T-cell (primary cell): ENCODE measurements at regions not wholly inside any gene's neighbourhood (a gene's known extent, or its start where the extent isn't known, plus 50 kb on each side); places are given as distances from the start of the nearest gene placed in this dataset.

Experiments used
- ATAC-seq, 4 experiments: fragments of 200-7000 bp in 3 of 4; fragments of 150-1000 bp in 1 of 4; cut with Tn5 transposase; replicated peaks in 1 of 4; 1 replicate in 3 of 4; 2 replicates in 1 of 4; pipeline ENCODE4 v1.10.0; 2021; ENCODE audit warnings: moderate library complexity in 3 of 4, mild to moderate bottlenecking in 2 of 4, moderate number of reproducible peaks in 1 of 4
- CTCF ChIA-PET, 2 donors: fragments of 300-600 bp; sonication (Branson Sonifier 250); formaldehyde crosslinking; loops; one replicate each; lab custom pipeline; 2022; ENCODE audit warnings: antibody characterized with exemption in 2 of 2; lab: Charles Lee
- POLR2A ChIA-PET, 2 donors: fragments of 300-600 bp; sonication (Branson Sonifier 250); formaldehyde crosslinking; loops; one replicate each; lab custom pipeline; 2022; ENCODE audit warnings: antibody characterized with exemption in 2 of 2; lab: Charles Lee
- DNase-seq, 35 experiments: peaks; one replicate each; pipeline versions ENCODE4 v3.0.0 to v3.0.0-alpha.2; 2013 to 2023
- H3K27ac ChIP-seq: one replicate; pipeline ENCODE4 v1.5.1; 2013; ENCODE audit warnings: low read length
- H3K27me3 ChIP-seq, 2 experiments: replicated peaks in 1 of 2; 1 replicate in 1 of 2; 2 replicates in 1 of 2; pipeline versions ENCODE4 v1.6.1 to v1.7.0; 2013; ENCODE audit warnings: low read length in 1 of 2, mixed read lengths in 1 of 2; ENCODE audit not compliant: control insufficient read depth in 2 of 2, insufficient read depth in 2 of 2; ENCODE audit errors: extremely low read depth in 1 of 2
- H3K36me3 ChIP-seq, 2 donors: 1 replicate in 1 of 2; 2 replicates in 1 of 2; pipeline versions ENCODE4 v1.6.1 to v1.7.0; 2013; ENCODE audit warnings: low read length in 1 of 2; ENCODE audit not compliant: control insufficient read depth in 2 of 2, insufficient read depth in 1 of 2; ENCODE audit errors: extremely low read depth in 1 of 2
- H3K4me1 ChIP-seq, 2 experiments: 1 replicate in 1 of 2; 2 replicates in 1 of 2; pipeline versions ENCODE4 v1.6.1 to v1.7.0; 2013; ENCODE audit warnings: low read length in 2 of 2, mixed read lengths in 1 of 2; ENCODE audit not compliant: insufficient read depth in 2 of 2, control insufficient read depth in 1 of 2; ENCODE audit errors: extremely low read depth in 1 of 2
- H3K4me3 ChIP-seq, 2 donors: 1 replicate in 1 of 2; 2 replicates in 1 of 2; pipeline versions ENCODE4 v1.5.1 to v1.7.0; 2013; ENCODE audit warnings: mild to moderate bottlenecking in 2 of 2, low read length in 1 of 2, moderate library complexity in 1 of 2; ENCODE audit not compliant: control insufficient read depth in 1 of 2; ENCODE audit errors: extremely low read depth in 1 of 2
- H3K9me3 ChIP-seq: 2 replicates; pipeline ENCODE4 v1.7.0; 2013
- H3K27ac Mint-ChIP-seq, 2 donors: one replicate each; pipeline ENCODE4 v1.8.0; 2020 to 2021; ENCODE audit warnings: mild to moderate bottlenecking in 2 of 2, mixed read lengths in 2 of 2
- H3K27me3 Mint-ChIP-seq, 2 donors: one replicate each; pipeline ENCODE4 v1.8.0; 2021 to 2022; ENCODE audit warnings: mixed read lengths in 2 of 2
- H3K36me3 Mint-ChIP-seq: one replicate; pipeline ENCODE4 v1.8.0; 2021; ENCODE audit warnings: mixed read lengths
- H3K4me1 Mint-ChIP-seq, 3 donors: one replicate each; pipeline ENCODE4 v1.8.0; 2020 to 2022; ENCODE audit warnings: mixed read lengths in 3 of 3, mild to moderate bottlenecking in 1 of 3
- H3K4me3 Mint-ChIP-seq, 3 donors: one replicate each; pipeline ENCODE4 v1.8.0; 2020 to 2022; ENCODE audit warnings: mild to moderate bottlenecking in 3 of 3, mixed read lengths in 3 of 3, moderate library complexity in 3 of 3
- H3K9me3 Mint-ChIP-seq, 3 donors: one replicate each; pipeline ENCODE4 v1.8.0; 2020 to 2022; ENCODE audit warnings: mixed read lengths in 3 of 3
- WGBS: methylation state at CpG from one replicate; pipeline ENCODE4 v1.1.5; 2013; ENCODE audit warnings: missing lambda C conversion rate; ENCODE audit not compliant: insufficient coverage; 5-methylcytosine and 5-hydroxymethylcytosine counted together

DNA sequence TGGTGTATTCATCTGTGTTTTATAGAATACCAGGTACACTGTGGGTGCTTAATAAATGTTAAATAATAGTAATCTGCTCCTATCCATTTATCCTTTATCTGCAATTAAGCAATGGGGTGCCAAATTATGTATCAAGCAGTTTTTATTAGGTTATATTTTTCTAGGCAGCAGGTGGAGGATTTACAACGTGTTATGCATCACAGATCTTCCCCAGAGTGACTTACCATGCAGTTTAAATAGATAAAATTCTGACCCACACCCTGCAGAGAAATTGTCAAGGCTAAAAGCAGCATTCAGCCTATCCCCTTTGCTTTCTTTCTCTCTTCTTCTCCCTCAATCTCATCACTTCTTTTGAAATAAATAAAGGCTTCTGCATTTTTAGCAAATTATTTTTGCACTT lies 306.4 kb downstream of the CXXC4 start:
- ATAC-seq = no peak
- no peaks in the 10 kb centered on the region for H3K36me3 Mint-ChIP-seq
- H3K4me3 Mint-ChIP-seq = no peak overlapping the region
- no peak overlapping the region for H3K27ac ChIP-seq
- no peaks in the 10 kb centered on the region for H3K27me3 Mint-ChIP-seq
- no peaks in the 10 kb centered on the region for H3K4me1 Mint-ChIP-seq
- no peak overlapping the region for H3K4me3 ChIP-seq
- H3K27me3 ChIP-seq = no peaks in the 10 kb centered on the region
- WGBS = 0% methylated on average over 1 of the region's 1 CpG
- ChIA-PET CTCF (no interaction called here), POLR2A (no interaction called here)
- DNase-seq = no peak
- H3K9me3 Mint-ChIP-seq = peaks cover 0 to 8% (median 2%) of the 10 kb centered on the region in 3 donors
- no peaks in the 10 kb centered on the region for H3K4me1 ChIP-seq
- no peaks in the 10 kb centered on the region for H3K9me3 ChIP-seq
- H3K36me3 ChIP-seq = no peaks in the 10 kb centered on the region
- no peak overlapping the region for H3K27ac Mint-ChIP-seq

GRCh38 chr4:104169437-104169836 lies 325.3 kb downstream of the CXXC4 start:
- H3K27ac Mint-ChIP-seq = no peak overlapping the region
- no peak overlapping the region for H3K4me3 ChIP-seq
- DNase-seq (no peak), ATAC-seq (no peak)
- H3K9me3 Mint-ChIP-seq = peaks cover 3 to 20% (median 10%) of the 10 kb centered on the region in 3 donors
- no CpG with 5 or more reads among the region's 1 CpG for WGBS
- H3K4me1 ChIP-seq = no peaks in the 10 kb centered on the region
- ChIA-PET CTCF (no interaction called here), POLR2A (no interaction called here)
- no peak overlapping the region for H3K27ac ChIP-seq
- no peaks in the 10 kb centered on the region for H3K36me3 Mint-ChIP-seq
- H3K9me3 ChIP-seq = no peaks in the 10 kb centered on the region
- H3K4me3 Mint-ChIP-seq = no peak overlapping the region
- no peaks in the 10 kb centered on the region for H3K27me3 Mint-ChIP-seq
- no peaks in the 10 kb centered on the region for H3K36me3 ChIP-seq
- no peaks in the 10 kb centered on the region for H3K27me3 ChIP-seq
- H3K4me1 Mint-ChIP-seq = no peaks in the 10 kb centered on the region

- no peak overlapping the region for H3K4me3 Mint-ChIP-seq
- no peaks in the 10 kb centered on the region for H3K4me1 ChIP-seq
- H3K27ac ChIP-seq = no peak overlapping the region
- ATAC-seq = no peak
- H3K36me3 Mint-ChIP-seq = no peaks in the 10 kb centered on the region
- H3K27me3 Mint-ChIP-seq = no peaks in the 10 kb centered on the region
- H3K27ac Mint-ChIP-seq = no peak overlapping the region
- H3K36me3 ChIP-seq = no peaks in the 10 kb centered on the region
- peaks cover under 1 to 14% (median 4%) of the 10 kb centered on the region in 3 donors for H3K9me3 Mint-ChIP-seq
- no peak for DNase-seq
- H3K4me1 Mint-ChIP-seq = no peaks in the 10 kb centered on the region
- ChIA-PET POLR2A (no interaction called here), CTCF (no interaction called here)
- no peaks in the 10 kb centered on the region for H3K27me3 ChIP-seq
- no peak overlapping the region for H3K4me3 ChIP-seq
- no peaks in the 10 kb centered on the region for H3K9me3 ChIP-seq
- WGBS = no CpG with 5 or more reads among the region's 1 CpG
Measured at GRCh38 chr4:104166749-104167148, 327.9 kb downstream of the CXXC4 start.

GRCh38 chr4:104163820-104164219 lies 330.9 kb downstream of the CXXC4 start:
- Histone ChIP-seq H3K9me3 (no peaks in the 10 kb centered on the region), H3K36me3 (no peaks in the 10 kb centered on the region), H3K27ac (no peak overlapping the region), H3K4me1 (no peaks in the 10 kb centered on the region), H3K4me3 (no peak overlapping the region), H3K27me3 (no peaks in the 10 kb centered on the region)
- Mint-ChIP-seq H3K27me3 (no peaks in the 10 kb centered on the region), H3K27ac (no peak overlapping the region), H3K4me1 (no peaks in the 10 kb centered on the region), H3K4me3 (no peak overlapping the region), H3K36me3 (no peaks in the 10 kb centered on the region), H3K9me3 (peaks cover 0 to 16% (median 4%) of the 10 kb centered on the region in 3 donors)
- ChIA-PET POLR2A (interaction anchor here in 1 of 2 donors (0.7 kb wide), 1 partner anchor 33 kb away, joined by 10 read pairs; no protein-coding TSS in a partner anchor), CTCF (no interaction called here)
- ATAC-seq (no peak), DNase-seq (no peak)
- 10% methylated on average over 1 of the region's 1 CpG for WGBS

GRCh38 chr4:104146048-104146447 lies 348.6 kb downstream of the CXXC4 start:
- ATAC-seq (no peak), DNase-seq (no peak)
- no peaks in the 10 kb centered on the region for H3K9me3 ChIP-seq
- no peak overlapping the region for H3K27ac ChIP-seq
- H3K36me3 Mint-ChIP-seq = no peaks in the 10 kb centered on the region
- H3K27me3 Mint-ChIP-seq = no peaks in the 10 kb centered on the region
- WGBS = no CpG with 5 or more reads among the region's 1 CpG
- H3K9me3 Mint-ChIP-seq = peaks cover 0 to 13% (median 6%) of the 10 kb centered on the region in 3 donors
- no peaks in the 10 kb centered on the region for H3K4me1 Mint-ChIP-seq
- no peak overlapping the region for H3K4me3 Mint-ChIP-seq
- POLR2A ChIA-PET = no interaction called here
- H3K36me3 ChIP-seq = no peaks in the 10 kb centered on the region
- H3K27ac Mint-ChIP-seq = no peak overlapping the region
- no peaks in the 10 kb centered on the region for H3K27me3 ChIP-seq
- no peak overlapping the region for H3K4me3 ChIP-seq
- no peaks in the 10 kb centered on the region for H3K4me1 ChIP-seq
- CTCF ChIA-PET = no interaction called here

GRCh38 chr4:104138116-104138515 lies 356.6 kb downstream of the CXXC4 start:
- no CpG with 5 or more reads among the region's 1 CpG for WGBS
- Mint-ChIP-seq H3K9me3 (peaks cover 3 to 12% (median 11%) of the 10 kb centered on the region in 3 donors), H3K36me3 (no peaks in the 10 kb centered on the region), H3K4me3 (no peak overlapping the region), H3K4me1 (no peaks in the 10 kb centered on the region), H3K27ac (no peak overlapping the region), H3K27me3 (no peaks in the 10 kb centered on the region)
- CTCF ChIA-PET = no interaction called here
- Histone ChIP-seq H3K4me1 (no peaks in the 10 kb centered on the region), H3K27ac (no peak overlapping the region), H3K9me3 (no peaks in the 10 kb centered on the region), H3K4me3 (no peak overlapping the region), H3K36me3 (no peaks in the 10 kb centered on the region), H3K27me3 (no peaks in the 10 kb centered on the region)
- DNase-seq = no peak
- no peak for ATAC-seq
- POLR2A ChIA-PET = no interaction called here

DNA sequence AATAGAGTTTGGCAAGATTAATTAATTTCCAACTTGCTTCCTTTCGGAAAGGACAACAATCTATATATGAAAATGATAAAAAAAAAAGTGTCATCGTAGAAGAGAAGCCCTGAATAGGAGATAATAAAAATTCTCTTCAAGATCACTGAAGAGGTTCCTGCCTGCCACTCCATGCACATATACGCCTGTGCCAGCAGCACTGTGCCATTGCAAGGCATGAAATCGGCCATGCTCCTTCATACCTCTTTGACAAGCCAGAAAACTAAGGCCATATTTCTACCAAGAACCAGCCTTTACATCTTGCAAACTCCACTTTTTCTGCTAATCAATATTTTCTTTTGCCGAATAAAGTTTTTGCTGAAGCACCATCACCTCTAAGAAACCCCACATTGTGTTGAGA lies 365.5 kb downstream of the CXXC4 start:
- DNase-seq (no peak), ATAC-seq (no peak)
- CTCF ChIA-PET = no interaction called here
- Mint-ChIP-seq H3K9me3 (peaks cover 4 to 14% (median 7%) of the 10 kb centered on the region in 3 donors), H3K4me3 (no peak overlapping the region), H3K27me3 (no peaks in the 10 kb centered on the region), H3K36me3 (no peaks in the 10 kb centered on the region), H3K27ac (no peak overlapping the region), H3K4me1 (no peaks in the 10 kb centered on the region)
- Histone ChIP-seq H3K36me3 (no peaks in the 10 kb centered on the region), H3K4me1 (no peaks in the 10 kb centered on the region), H3K4me3 (no peak overlapping the region), H3K27me3 (no peaks in the 10 kb centered on the region), H3K27ac (no peak overlapping the region), H3K9me3 (no peaks in the 10 kb centered on the region)
- POLR2A ChIA-PET = no interaction called here
- WGBS = 81% methylated on average over 2 of the region's 5 CpGs
